GM21381 (cell line): ENCODE measurements at regions not wholly inside any gene's neighbourhood (a gene's known extent, or its start where the extent isn't known, plus 50 kb on each side); places are given as distances from the start of the nearest gene placed in this dataset.
"Not testable (repeated sequence)": the region's sequence is repeated elsewhere in the genome, so short reads cannot be mapped to it uniquely, and the experiment has no call there.

Experiments used
- ATAC-seq: cut with Tn5 transposase; IDR thresholded peaks from one replicate; pipeline ENCODE4 v1.9.1; 2021; ENCODE audit warnings: mild to moderate bottlenecking, moderate library complexity; ENCODE audit not compliant: unreplicated experiment

GRCh38 chr3:14272959-14273560 is 94.4 kb downstream of the LSM3 start:
- not testable (repeated sequence) for ATAC-seq

DNA sequence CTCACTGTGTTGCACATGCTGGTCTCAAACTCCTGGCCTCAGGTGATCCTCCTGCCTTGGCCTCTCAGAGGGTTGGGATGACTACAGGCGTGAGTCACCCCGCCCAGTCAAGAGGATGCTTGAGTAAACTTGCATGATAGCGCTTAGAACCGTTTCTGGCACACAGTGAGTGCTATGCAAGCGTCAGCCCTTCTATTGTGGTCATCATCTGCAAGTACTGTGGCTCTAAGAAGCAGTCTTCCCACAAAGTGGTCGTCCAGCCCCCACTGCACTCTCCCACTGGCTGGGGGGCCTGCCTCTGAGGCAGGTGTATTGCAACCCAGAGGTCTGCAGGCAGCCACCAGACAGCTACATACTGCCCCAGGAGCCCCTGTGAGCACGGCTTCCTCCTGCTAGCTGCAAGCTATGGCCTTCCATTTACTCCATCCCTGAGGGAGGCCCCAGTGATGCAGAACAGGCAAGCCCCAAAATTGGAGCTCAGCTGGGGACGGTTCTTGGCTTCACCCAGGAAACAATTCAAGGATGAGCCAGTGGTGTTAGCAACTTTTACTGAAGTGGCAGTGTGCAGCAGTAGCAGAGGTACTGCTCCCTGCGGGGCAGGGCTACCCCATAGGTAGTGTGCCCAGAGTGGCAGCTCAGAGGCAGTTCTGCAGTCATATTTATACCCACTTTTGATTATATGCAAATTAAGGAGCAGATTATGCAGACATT is 95.4 kb downstream of the LSM3 start:
- ATAC-seq = no peak

- ATAC-seq = no peak
These were observed 96.0 kb downstream of the LSM3 start for GRCh38 chr3:14274612-14274936.

DNA sequence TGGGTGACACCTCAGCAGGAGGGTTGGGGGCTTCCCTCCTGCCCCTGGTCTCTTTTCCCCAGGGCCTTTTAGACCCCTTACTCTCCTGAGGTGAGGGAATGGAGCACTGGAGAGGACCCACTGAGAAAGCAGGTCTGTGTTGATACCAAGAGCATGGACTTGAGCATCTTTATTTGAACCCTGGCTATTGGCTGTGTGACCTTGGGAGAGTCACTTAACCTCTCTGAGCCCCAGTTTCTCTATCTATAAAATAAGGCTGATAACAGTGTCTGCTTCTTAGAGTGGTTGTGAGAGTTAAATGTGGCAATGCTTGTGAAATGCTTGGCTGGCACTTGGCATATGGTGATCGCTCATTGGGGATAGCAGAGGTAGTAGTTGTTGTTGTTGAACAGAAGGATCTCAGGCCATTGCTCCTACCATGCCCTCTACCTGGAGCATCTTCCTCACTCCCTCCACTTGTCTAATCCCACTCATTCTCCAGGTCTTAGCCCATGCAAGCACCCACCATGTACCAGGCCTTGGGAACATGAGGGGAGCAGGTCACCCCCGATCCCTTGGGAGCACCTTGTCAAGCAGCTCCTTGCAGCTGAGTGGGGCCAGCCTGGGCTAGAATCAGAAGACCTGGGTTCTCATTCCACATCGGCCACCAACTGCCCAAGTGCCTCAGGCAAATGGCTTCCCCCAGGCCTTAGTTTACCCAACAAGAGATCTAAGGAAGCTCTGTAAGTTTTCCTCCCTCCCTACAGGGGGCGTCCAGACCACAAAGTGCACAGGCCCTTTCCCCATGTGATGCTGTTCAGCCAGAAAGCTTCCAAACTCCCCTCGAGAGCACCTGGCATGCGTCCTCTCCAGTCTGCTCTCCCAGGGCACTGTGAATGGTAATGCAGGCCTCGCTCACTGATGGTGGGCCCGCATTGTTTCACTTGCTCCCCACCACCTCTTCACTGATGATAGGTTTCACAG is 96.7 kb downstream of the LSM3 start:
- ATAC-seq = no peak

DNA sequence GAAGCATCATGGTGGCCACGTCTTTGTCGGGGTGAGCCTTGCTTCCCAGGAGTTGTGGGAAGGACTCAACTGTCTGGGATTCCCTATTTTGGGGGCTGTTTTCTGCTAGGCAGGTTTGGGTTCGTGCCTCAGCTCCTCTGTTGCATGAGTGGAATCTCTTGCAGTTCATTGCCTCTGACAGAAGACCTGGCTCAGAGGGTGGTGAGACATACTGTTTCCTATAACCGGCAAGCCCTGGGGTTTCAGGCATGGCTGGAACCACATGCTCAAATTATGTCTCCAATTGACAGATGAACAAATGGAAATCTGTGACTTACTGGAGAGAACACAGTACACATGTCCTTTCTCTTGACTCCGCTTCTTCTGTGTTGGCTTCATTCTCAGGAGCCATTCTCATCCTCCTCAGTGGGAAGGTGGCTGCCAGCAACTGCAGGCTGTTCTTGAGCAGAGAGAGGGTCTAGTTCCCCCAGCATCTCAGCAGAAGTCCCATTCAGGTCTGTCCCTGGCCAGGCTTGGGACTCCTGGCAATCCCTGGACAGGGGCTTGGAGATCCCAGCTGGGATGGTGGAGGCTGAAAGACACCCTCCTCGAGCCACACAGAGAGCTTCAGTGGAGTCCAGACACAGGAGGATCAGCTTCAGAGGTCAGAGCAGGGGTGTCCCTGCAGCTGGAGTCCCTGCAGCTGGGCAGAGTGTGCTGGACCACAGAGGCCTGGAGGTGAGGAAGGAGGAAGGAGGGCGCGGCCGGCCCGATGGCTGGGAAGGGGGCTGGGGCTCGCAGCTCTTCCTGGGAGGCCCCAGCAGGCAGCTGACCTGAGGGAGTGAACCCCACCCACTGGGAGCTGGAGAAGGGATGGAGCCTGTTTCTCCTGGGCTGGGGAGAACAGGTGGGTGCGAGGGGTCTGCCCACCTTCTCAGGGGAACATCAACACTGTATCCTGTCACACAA is 97.6 kb downstream of the LSM3 start:
- no peak for ATAC-seq

GRCh38 chr3:14277557-14277956 is 98.9 kb downstream of the LSM3 start:
- no peak for ATAC-seq

DNA sequence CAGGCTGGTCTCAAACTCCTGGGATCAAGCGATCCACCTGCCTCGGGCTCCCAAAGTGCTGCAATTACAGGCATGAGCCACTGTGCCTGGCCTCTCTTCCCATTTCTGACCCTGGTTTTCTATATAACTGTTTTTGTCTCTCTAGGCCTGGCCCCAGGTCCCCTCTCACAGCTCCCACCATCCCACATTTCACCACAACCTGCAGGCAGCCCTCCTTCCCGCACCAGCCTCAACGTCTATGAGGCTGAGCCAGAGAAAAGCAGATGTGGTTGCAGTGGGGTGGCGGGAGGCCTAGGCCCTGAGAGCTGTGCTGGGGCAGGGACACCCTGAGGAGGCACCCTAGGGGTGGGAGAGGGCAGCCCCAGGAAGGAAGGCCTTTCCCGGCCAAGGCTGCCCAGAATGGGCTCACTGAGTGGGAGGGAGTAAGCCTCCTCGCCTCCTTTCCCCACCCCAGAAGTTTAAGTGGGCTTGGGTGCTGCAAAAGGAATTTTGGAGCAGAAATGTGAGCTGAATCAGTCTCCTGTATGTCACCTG is 99.7 kb downstream of the LSM3 start:
- ATAC-seq = no peak

DNA sequence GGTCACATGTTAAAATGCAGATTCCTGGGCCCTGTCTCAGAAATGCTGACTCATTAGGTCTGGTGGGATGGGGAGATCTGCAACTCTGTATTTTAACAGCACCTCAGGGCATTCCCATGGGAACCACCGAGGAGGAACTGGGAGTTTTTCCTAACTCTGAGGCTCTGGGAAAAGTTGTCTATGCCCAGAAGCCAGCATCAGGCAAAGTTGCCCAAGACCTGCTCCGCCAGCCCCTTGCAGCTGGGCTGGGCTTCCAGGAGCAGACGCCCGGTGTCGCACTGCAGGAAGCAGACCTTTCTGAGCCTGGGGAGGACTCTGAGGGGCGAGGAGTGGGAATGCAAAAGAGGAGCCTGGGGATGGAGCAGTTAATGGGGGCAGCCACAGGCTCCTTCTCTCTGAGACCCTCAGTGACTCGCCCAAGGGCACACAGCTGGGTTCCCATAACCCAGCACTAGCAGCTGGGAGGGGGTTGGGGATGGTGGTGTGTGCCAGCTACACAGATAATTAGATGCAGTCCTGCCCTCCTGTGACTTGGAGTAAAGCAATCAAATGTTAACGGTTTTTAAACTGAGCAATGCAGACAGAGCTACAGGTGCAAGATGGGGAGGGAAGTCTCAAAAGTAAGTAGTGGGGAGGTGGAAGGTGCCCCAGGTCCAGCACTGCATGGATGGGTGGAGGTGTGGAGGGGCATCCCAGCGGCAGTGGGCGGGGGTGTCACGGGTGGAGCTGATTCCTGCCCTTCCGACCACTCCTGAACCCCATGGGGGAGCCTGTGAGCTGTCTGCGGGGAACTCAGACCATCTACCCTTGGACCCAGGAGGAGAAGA is 100.4 kb downstream of the LSM3 start:
- ATAC-seq = no peak

GRCh38 chr3:14279626-14280061 is 101.0 kb downstream of the LSM3 start:
- no peak for ATAC-seq

DNA sequence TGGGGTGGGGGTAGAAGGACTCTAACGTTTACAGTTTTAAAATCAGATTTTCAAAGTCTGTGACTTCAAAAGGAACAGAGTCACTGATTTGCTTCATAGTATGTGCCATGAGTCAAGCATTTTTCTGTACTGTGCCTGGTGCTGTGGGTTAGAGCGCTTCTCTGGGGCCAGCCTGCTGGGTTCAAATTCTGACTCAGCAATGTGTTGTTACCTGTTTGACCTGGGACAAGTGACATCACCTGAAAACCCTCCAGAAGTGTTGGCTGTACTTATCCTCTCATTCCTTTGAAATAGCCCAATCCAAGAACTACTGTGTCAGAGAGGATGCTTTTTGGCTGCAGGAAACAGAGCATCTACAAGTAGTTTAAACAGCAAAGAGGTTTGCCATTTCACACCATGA is 101.7 kb downstream of the LSM3 start:
- no peak for ATAC-seq

GRCh38 chr3:14281053-14281452 is 102.4 kb downstream of the LSM3 start:
- ATAC-seq = no peak

GRCh38 chr3:14282001-14282705 is 103.5 kb downstream of the LSM3 start:
- no peak for ATAC-seq

DNA sequence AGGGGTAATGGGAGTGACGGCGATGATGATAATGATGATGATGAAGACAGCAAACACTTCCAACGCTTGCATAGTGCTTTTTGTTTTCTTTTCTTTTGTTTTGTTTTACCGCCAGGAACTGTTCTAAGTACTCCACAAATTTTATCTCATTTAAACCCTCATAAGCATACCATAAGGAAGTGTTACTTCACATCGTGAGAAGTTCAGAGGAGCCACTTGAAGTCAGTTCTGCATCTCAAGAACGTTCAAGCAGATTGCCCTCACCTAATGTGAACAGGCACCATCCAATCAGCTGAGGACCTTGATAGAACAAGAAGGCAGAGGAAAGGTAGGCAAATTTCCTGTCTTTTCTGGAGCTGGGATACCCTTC is 104.1 kb downstream of the LSM3 start:
- no peak for ATAC-seq

- ATAC-seq = no peak
These were observed 104.6 kb downstream of the LSM3 start for GRCh38 chr3:14283092-14283812.

DNA sequence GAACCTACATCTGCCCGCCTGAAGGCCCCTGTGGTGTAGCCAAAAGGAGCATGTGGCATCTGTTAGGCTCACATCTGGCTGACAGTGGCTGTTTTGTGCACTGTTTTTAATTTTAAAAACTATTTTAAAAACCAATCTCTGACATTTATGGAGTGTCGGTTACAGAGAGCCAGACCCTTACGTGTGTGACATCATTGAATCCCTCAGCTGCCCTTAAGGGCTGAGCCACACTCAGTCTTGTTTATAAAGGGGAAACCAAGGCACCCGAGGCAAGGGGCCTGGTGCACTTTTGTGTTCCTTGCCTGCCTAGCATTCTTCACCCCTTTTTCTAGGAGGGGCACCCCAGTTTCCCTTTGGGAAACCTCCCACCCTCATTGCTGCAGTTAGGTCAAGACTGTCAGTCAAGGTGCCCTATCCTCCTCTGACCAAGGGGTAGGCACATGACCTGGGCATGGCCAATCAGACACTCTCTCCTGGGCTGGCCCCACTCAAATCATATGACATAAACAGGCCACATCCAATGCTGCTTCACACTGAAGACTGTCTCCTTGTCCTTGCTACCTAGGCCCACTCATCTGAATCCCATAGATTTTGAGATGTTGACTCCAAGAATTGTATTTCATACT is 105.3 kb downstream of the LSM3 start:
- ATAC-seq = no peak

DNA sequence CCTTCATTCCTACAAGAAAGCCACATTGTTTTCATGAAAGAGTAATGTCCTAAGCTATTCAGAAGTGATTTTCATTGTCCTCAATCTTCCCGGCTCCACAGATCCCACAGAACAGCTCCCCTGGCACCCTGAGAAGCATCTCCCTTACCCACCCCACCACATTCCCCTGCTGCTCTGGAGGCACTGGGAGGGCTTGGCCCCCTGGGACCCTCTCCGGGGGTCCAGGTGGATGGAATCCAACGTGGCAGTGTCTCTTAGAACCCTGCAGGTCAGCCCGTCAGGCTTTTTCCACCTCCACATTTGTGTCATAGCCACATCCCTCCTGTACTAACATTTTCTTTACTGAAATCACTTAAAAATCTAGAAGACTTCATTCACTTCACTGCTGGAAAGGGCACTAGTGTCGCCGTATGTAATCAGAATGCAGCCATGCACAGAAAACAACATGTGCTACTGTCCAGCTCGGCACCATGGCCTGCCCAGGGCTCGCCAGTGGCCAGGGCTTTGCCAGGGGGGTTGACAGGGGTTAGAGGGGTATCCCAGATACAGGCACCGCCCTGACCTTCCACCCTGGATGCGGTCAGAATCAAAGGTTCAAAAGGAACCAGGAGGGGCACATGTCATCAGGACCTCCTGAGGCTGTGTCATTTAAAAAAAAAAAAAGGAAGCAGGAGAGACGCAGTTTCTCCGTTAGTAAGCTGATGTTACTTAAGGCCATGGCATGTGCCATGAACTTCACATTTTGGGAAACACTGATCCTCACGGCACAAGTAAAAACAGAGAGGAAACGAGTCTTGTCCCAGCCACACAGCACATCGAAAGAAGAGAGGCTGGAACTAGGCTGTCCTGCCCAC is 106.3 kb downstream of the LSM3 start:
- no peak for ATAC-seq

GRCh38 chr3:14285548-14285925 is 106.9 kb downstream of the LSM3 start:
- ATAC-seq = no peak
